ENCODE measurements at regions not wholly inside any gene's neighbourhood (a gene's known extent, or its start where the extent isn't known, plus 50 kb on each side); places are given as distances from the start of the nearest gene placed in this dataset.

DNA sequence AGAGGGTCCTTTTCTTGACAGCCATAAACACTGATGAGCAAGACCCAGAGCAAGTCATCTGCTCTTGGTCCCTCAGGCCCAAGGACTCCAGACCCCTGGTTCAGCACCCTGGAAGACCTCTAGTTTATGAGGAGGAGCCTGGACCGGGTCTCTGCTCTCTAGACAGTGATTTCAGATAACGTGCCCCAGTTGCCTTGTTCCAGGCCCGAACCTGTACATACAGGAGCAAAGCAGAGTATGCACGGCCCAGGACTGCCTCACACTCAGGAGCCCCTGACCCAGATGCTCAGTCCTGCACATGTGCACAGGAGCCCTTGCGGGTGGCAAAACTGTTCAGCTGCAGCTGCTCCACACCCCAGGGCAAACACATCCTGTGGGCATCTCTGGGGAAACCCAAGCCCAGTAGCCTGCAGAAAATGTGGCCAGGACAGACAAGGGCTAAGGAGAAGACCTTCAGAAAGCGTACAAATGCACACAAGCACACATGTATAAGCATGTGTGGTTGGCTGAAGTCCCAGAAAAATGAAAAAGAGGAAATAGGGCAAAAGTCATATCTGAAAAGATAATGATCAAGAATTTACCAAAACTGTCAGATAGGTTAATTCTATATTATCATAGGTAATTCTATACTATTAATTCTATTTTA is 59.9 kb upstream of the CORO2B start:
- H3K27me3 ChIP-seq (ENCODE audit: control insufficient read depth, extremely low read depth, insufficient read depth, low read length) = peaks cover 38% of the 10 kb centered on the region
- DNase-seq (ENCODE audit: low read depth, low spot score) (no peak), FAIRE-seq (peak; percentile 82)
- H3K4me3 ChIP-seq (ENCODE audit: control insufficient read depth in 2 of 3, extremely low read depth in 1 of 3, insufficient read depth in 2 of 3, low read depth in 1 of 3, low read length in 3 of 3) = no peak overlapping the region
- H2AFZ ChIP-seq (ENCODE audit: control insufficient read depth, low read length) = no peak overlapping the region
- dilution Hi-C loops (cut with MboI; ENCODE audit: extremely low pct_ligation_motif_present, low sequenced_read_pairs) = no loop called here
- H3K4me1 ChIP-seq (ENCODE audit: control insufficient read depth, extremely low read depth, insufficient read depth, low read length) = peaks cover 9% of the 10 kb centered on the region
- H3K27ac ChIP-seq (ENCODE audit: control insufficient read depth, insufficient read depth, low read length) = no peak overlapping the region
- H4K20me1 ChIP-seq (ENCODE audit: control insufficient read depth, extremely low read depth, insufficient read depth, low read length) = peaks cover 3% of the 10 kb centered on the region
- no peaks in the 10 kb centered on the region for H3K9me1 ChIP-seq (ENCODE audit: control insufficient read depth, extremely low read depth, insufficient read depth, low read length)
- H3K9ac ChIP-seq (ENCODE audit: control insufficient read depth, extremely low read depth, insufficient read depth, low read length) = no peak overlapping the region
- H3K9me3 ChIP-seq (ENCODE audit: control insufficient read depth, low read depth, low read length) = no peaks in the 10 kb centered on the region
- TF ChIP-seq EZH2 (IDR thresholded peaks at IDR 0.05; ENCODE audit: low read length) = no peak
- TF ChIP-seq, protein P1, sequence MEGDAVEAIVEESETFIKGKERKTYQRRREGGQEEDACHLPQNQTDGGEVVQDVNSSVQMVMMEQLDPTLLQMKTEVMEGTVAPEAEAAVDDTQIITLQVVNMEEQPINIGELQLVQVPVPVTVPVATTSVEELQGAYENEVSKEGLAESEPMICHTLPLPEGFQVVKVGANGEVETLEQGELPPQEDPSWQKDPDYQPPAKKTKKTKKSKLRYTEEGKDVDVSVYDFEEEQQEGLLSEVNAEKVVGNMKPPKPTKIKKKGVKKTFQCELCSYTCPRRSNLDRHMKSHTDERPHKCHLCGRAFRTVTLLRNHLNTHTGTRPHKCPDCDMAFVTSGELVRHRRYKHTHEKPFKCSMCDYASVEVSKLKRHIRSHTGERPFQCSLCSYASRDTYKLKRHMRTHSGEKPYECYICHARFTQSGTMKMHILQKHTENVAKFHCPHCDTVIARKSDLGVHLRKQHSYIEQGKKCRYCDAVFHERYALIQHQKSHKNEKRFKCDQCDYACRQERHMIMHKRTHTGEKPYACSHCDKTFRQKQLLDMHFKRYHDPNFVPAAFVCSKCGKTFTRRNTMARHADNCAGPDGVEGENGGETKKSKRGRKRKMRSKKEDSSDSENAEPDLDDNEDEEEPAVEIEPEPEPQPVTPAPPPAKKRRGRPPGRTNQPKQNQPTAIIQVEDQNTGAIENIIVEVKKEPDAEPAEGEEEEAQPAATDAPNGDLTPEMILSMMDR (optimal IDR thresholded peaks at IDR 0.05 in 1 of 3, IDR thresholded peaks at IDR 0.05 in 1 of 3, conservative IDR thresholded peaks at IDR 0.05 in 1 of 3; ENCODE audit: extremely low read depth in 1 of 3, insufficient read depth in 2 of 3, low read length in 3 of 3) = no peak
- peak overlapping the region; percentile 50 for H3K4me2 ChIP-seq (ENCODE audit: control insufficient read depth, extremely low read depth, insufficient read depth, low read depth, low read length)
- no peaks in the 10 kb centered on the region for H3K79me2 ChIP-seq (ENCODE audit: control insufficient read depth, insufficient read depth, low read length)
- no peaks in the 10 kb centered on the region for H3K36me3 ChIP-seq (ENCODE audit: control insufficient read depth in 2 of 2, extremely low read depth in 1 of 2, insufficient read depth in 2 of 2, low read length in 2 of 2)

DNA sequence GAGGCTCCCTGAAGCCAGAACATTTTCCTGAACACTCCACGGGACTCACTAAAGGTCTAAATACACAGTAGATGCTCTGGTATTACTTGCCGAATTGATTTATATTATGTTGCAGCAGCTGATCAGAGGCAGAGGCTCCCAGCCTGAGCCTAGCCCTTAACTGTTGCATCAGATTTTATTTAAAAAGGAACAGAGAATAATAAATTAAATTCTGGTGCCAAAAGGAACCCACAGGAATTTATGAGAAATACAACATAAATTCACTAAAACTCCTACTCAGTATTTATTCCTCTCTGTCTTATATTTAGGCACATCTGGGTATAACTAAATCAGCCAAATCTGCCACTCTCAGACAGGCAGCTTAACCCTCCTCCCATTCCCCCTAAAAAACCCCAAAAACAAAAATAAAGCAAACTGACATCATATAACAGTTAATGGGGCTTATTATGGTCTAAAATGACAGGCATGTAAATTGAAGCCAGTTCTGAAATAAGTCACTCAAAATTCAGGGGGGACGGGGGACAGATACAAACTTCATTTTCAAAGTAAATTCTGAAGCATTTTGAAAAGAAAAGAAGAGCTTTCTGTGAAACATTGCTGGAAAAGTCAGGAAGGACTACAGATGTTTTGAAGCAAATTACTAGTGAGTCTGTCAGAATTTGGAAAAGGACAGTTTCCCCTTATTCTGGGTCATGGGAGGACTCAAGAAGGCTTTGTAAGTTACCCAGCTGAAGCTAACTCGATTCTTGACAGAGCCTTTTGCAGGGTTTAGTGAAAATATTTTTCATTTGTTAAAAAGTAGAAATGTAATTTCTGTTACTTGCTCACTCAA is 53.8 kb upstream of the CORO2B start:
- H3K4me2 ChIP-seq (ENCODE audit: control insufficient read depth, extremely low read depth, insufficient read depth, low read depth, low read length) = no peak overlapping the region
- H3K4me1 ChIP-seq (ENCODE audit: control insufficient read depth, extremely low read depth, insufficient read depth, low read length) = no peaks in the 10 kb centered on the region
- H4K20me1 ChIP-seq (ENCODE audit: control insufficient read depth, extremely low read depth, insufficient read depth, low read length) = no peaks in the 10 kb centered on the region
- H3K27me3 ChIP-seq (ENCODE audit: control insufficient read depth, extremely low read depth, insufficient read depth, low read length) = peaks cover 15% of the 10 kb centered on the region
- dilution Hi-C loops (cut with MboI; ENCODE audit: extremely low pct_ligation_motif_present, low sequenced_read_pairs) = no loop called here
- H3K36me3 ChIP-seq (ENCODE audit: control insufficient read depth in 2 of 2, extremely low read depth in 1 of 2, insufficient read depth in 2 of 2, low read length in 2 of 2) = no peaks in the 10 kb centered on the region
- no peak overlapping the region for H3K27ac ChIP-seq (ENCODE audit: control insufficient read depth, insufficient read depth, low read length)
- DNase-seq (ENCODE audit: low read depth, low spot score) (no peak), FAIRE-seq (no peak)
- H3K4me3 ChIP-seq (ENCODE audit: control insufficient read depth in 2 of 3, extremely low read depth in 1 of 3, insufficient read depth in 2 of 3, low read depth in 1 of 3, low read length in 3 of 3) = no peak overlapping the region
- no peak for TF ChIP-seq EZH2 (IDR thresholded peaks at IDR 0.05; ENCODE audit: low read length)
- TF ChIP-seq, protein P1 (optimal IDR thresholded peaks at IDR 0.05 in 1 of 3, IDR thresholded peaks at IDR 0.05 in 1 of 3, conservative IDR thresholded peaks at IDR 0.05 in 1 of 3; ENCODE audit: extremely low read depth in 1 of 3, insufficient read depth in 2 of 3, low read length in 3 of 3) = no peak
- no peak overlapping the region for H2AFZ ChIP-seq (ENCODE audit: control insufficient read depth, low read length)
- no peaks in the 10 kb centered on the region for H3K79me2 ChIP-seq (ENCODE audit: control insufficient read depth, insufficient read depth, low read length)
- no peaks in the 10 kb centered on the region for H3K9me3 ChIP-seq (ENCODE audit: control insufficient read depth, low read depth, low read length)
- H3K9ac ChIP-seq (ENCODE audit: control insufficient read depth, extremely low read depth, insufficient read depth, low read length) = no peak overlapping the region
- H3K9me1 ChIP-seq (ENCODE audit: control insufficient read depth, extremely low read depth, insufficient read depth, low read length) = no peaks in the 10 kb centered on the region
